HG02852 (cell line): ENCODE measurements at regions not wholly inside any gene's neighbourhood (a gene's known extent, or its start where the extent isn't known, plus 50 kb on each side); places are given as distances from the start of the nearest gene placed in this dataset.
"Not testable (repeated sequence)": the region's sequence is repeated elsewhere in the genome, so short reads cannot be mapped to it uniquely, and the experiment has no call there.

Experiments
- ATAC-seq: cut with Tn5 transposase; IDR thresholded peaks from one replicate; pipeline ENCODE4 v1.9.1; 2021; ENCODE audit warnings: mild to moderate bottlenecking, moderate library complexity; ENCODE audit not compliant: unreplicated experiment

GRCh38 chr2:43004879-43005244 is 212.5 kb upstream of the HAAO start:
- no peak for ATAC-seq

DNA sequence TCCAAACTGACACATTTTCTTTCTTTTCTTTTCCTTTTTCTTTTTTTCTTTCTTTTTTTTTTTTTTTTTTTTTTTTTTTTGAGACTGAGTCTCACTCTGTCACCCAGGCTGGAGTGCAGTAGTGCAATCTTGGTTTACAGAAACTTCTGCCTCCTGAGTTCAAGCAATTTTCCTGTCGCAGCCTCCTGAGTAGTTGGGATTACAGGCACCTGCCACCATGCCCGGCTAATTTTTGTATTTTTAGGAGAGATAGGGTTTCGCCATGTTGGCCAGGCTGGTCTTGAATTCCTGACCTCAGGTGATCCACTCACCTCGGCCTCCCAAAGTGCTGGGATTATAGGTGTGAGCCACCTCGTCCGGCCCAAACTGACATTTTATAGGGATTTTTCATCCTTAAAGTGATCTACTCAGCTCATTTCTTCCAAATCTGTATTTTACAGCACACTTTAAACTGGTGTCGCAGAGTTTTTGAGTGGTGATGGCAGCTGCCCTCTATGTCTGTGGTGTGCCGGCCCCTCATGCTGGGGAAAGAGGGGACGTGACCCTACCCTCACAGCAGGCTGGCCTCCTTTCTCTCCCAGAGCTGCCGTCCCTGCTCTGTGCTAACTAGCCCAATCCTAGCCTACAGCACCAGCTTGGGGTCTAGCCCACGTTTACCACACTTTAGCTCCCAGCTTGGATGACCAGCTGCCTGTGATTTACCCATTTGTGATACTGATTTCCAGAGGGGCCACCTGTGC is 211.9 kb upstream of the HAAO start:
- not testable (repeated sequence) for ATAC-seq

DNA sequence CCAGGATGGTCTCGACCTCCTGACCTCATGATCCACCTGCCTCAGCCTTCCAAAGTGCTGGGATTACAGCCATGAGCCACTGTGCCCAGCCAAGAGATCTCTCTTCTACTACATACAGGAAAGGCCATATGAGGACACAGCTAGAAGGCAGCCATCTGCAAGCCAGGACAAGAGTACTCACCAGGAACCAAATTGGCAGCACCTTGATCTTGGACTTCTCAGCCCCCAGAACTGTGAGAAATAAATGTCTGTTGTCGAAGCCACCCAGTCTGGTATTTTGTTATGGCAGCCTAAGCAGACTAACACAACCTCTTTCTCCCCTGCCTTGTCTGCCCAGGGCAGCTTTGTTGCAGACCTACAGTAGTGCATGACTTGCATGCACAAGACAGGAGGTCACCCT is 211.3 kb upstream of the HAAO start:
- ATAC-seq: no peak

DNA sequence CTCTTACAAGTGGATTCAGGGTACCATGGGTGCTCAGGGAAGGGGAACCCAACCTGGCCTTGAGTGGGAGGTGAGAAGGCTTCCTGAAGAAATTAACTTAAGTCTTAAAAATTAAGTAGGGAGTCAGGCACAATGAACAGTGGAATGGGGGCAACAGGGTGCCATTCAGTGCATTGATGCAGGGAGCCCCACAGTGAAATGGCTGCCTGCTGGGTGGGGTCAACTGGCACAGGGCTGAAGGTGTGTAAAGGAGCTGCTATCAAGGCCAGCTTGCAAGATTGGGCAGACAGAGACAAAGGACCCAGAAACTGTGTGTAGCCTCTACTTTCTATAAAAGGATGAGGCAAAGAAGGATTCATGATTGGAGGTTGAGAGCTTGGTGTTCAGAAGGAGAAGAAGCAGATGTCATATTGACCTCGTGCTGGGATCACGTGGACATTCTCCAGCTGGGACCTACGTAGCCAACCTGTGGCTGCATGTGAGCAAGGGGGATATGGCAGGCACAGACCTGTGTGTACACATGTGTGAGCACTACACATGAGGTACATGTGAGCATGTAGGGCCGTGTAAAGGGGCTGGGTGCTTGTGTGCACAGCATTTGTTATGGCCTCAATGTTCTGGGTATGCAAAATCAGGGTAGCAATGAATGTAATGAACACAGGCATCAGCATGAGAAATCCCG is 209.5 kb upstream of the HAAO start:
- no peak for ATAC-seq

- no peak for ATAC-seq
Observed at GRCh38 chr2:43001055-43001378, 208.6 kb upstream of the HAAO start.

DNA sequence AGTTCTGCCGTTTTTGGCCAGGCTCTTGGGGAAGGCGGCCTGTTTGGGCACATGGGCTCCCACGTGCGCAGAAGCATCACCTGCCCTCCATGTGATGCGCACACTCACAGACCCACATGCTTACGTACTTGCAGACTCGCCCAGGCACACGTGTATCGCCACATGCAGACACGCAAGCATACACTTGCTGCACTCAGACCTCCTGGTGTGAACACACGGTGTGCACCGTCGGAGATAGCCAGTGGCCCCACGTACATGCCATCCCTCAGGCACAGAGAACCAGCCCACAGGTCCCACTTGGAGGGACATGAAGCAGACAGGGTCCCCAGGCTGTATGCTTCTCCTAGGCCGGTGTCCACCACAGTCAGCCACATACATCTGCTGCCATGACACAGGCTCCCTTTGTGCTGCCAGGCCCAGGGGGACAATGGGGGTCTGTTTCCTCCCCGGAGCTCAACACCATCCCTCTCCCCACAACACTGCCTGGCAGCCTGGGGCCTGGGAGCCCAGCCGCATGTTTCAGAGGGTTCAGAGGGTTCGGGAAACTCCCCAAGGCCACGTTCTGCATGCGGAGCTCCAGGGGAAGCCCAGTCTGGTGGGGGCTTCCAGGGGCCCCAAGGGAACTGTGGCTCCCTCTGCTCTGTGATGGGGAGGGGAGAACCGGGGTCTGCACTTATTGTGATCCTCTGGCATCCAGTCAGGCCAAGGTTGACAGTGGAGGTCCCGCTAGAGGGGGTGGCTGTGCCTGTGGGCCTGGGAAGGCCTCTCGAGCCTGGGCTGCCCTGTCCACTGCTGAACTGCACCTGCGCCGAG is 208.1 kb upstream of the HAAO start:
- no peak for ATAC-seq

DNA sequence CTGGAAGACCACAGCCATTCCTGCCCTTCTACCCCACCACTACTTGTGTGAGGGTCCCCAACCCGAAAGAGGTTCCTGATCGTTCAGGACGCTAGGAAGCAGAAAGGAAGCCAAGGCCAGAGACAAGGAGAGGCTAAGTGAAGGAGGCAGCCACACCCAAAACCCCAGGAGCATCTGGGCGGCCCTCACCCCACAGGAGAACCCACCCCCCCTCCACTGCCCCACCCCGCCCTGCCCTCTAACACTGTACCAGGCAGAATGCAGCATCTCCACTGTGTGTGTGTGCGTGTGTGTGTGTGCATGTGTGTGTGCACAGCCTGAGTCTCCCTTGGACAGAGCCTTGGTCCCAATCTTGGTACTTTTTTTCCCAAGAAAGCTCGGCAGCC is 207.5 kb upstream of the HAAO start:
- ATAC-seq: no peak

DNA sequence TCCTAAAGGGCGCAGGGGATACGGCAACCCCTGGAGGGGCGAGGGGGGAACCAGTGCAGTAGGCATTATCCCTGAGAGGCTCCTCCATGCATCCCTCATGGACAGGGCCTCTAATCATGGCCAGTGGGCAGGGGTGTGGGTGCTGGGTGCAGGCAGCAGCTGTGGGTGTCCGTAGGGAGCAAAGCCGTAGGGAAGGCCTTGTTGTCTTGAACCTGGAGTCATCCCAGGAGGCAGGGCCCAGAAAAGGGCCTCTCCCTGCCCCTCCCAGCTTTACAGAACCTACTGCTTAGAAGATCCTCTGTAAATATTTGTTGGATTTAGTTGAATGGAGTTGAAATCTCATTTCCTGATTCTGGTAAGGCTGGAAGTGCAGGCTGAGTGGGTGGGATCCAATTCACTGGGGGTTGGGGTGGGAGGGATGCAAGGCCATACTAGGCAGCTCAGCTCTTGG is 207.0 kb upstream of the HAAO start:
- no peak for ATAC-seq

GRCh38 chr2:42998721-42999120 is 206.3 kb upstream of the HAAO start:
- ATAC-seq: no peak

DNA sequence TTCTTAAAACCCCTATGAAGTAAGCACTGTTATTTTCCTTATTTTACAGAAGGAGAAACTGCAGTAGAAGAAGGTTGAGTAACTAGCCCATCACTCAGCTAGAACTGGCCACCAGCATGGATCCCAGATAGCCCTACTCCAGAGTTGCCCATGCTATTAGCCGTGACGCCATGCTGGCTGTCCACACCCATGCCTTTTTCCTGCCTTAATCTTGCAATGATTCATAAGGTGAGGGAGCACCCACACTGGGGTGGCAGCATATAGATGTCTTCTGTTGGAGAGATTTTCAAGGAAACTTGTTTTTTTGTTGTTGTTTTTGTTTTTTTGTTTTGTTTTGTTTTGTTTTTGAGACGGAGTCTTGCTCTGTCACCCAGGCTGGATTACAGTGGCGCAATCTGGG is 204.1 kb upstream of the HAAO start:
- ATAC-seq: no peak

DNA sequence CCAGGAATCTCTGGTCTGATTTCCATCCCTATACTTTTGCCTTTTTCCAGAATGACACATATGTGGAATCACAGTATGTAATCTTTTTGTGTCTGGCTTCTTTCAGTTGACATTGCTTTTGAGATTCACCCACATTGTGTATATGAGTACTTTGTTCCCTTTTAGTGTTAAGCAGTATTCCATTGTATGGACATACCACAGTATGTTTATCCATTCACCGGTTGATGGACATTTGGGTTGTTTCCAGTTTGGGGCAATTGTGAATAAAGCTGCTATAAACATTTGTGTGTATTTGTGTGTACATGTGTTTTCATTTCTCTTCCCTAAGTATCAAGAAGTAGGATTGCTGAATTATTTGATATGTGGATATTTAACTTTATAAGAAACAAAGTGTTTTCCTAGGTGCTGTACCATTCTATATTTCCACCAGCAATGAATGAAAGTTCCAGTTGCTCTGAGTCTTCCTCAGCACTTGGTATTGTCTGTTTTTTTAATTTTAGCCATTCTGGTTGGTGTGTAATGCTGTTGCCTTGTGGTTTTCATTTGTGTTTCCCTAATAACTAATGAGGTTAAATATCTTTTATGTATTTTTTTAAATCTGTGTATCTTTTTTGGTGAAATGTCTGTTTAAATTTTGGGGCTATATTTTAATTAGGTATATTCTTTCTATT is 203.5 kb upstream of the HAAO start:
- ATAC-seq: no peak

DNA sequence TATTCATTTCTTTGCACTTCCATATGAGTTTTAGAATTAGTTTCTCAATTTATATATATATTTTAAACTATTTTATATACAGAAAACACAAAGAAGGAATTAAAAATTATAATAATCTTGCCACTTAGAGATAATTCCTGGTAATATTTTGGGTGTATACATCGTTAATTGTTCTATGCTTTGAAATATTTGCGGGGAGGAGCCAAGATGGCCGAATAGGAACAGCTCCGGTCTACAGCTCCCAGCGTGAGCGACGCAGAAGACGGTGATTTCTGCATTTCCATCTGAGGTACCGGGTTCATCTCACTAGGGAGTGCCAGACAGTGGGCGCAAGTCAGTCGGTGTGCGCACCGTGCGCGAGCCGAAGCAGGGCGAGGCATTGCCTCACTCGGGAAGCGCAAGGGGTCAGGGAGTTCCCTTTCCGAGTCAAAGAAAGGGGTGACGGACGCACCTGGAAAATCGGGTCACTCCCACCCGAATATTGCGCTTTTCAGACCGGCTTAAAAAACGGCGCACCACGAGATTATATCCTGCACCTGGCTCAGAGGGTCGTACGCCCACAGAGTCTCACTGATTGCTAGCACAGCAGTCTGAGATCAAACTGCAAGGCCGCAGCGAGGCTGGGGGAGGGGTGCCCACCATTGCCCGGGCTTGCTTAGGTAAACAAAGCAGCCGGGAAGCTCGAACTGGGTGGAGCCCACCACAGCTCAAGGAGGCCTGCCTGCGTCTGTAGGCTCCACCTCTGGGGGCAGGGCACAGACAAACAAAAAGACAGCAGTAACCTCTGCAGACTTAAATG is 197.1 kb upstream of the HAAO start:
- not testable (repeated sequence) for ATAC-seq

GRCh38 chr2:42988055-42988454 is 195.7 kb upstream of the HAAO start:
- ATAC-seq: not testable (repeated sequence)

- ATAC-seq: no peak
Observed at GRCh38 chr2:42987112-42987922, 194.9 kb upstream of the HAAO start.

DNA sequence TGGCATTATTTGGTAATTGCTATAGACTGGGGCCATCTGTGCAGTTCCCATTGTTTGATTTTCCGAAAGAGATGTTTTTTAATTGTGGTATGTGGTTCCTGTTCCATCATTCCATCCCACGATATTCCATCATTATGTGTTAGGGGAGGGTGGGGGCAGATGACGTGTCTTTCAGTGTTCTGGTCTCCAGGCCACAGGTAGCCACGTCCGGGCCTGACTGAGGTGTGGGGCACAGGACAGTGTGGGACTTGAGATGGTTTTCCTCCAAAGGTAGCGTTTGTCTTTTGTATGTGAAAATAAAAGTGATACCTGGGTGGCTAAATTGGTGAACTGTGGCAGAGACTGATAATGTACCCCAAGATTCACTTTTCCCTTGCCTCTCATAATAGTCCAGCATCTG is 192.2 kb upstream of the HAAO start:
- ATAC-seq: no peak

DNA sequence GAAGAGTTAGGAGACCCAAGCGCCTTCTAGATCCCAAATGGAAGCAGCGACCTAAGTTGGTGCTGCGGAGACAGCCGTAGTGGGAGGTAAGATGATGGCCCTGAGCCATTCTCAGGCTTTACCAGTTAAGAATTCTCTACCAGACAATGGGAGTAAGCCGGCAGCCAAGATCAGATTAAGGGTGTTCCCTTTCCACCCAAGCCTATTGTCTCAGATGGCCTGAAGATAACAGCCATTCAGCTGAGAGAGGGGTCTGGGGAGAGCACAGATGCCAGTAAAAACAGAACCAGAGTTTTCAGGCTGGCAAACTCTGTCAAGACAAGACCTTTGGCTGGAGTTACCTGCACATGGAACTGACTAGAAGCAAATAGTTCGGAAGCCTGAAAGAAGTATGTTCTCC is 191.7 kb upstream of the HAAO start:
- no peak for ATAC-seq

DNA sequence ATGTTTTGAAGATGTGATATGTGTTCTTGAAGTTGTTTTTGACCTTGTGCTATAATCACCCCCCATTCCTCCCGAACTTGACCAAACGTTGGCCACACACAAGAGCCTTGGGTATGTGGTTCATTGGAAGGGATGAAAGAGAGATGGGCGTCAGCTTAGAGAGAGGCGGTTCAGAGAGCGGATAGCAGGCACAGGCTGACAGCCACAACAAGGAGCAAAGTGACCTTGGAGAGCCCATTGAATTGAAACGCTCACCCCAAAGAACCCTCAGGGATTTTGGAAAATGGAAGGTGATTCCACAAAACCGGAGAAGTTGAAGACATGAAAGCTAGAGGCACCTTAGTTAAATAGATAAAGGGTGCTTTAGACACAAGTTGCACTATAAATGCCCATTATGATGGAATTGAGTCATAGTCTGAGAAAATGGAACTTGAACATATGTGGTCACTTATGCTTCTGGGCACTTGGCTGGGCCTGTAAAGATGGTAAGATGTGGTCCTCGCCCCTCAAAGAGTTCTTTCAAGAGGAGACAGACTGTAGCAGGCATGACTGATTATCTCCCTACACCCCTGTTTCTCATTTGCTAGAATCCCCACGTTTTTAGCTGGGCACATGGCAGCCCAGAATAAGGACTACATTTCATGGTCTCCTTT is 188.5 kb upstream of the HAAO start:
- no peak for ATAC-seq

GRCh38 chr2:42979870-42980763 is 187.7 kb upstream of the HAAO start:
- ATAC-seq: no peak
